ENCODE measurements at regions not wholly inside any gene's neighbourhood (a gene's known extent, or its start where the extent isn't known, plus 50 kb on each side); places are given as distances from the start of the nearest gene placed in this dataset.

DNA sequence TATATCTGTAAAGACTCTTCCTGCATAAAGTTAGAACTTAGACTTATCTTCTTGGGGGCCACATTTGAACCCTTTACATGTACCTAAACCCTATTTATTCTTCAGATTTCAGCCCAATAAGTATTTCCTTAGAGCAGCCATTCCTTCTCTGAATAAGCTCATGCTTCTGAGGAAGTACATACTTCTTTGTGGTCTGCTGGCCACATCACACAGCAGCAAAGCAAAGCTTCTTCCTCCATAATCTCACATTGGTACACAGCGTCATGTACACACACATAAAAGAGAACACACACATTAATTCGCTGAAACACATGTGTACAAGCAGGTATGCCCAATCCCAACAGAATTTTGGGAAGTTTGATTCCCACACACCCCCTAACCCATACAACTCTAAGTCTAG lies 331.0 kb downstream of the CDH2 start (continued):
- TF ChIP-seq, protein P1, sequence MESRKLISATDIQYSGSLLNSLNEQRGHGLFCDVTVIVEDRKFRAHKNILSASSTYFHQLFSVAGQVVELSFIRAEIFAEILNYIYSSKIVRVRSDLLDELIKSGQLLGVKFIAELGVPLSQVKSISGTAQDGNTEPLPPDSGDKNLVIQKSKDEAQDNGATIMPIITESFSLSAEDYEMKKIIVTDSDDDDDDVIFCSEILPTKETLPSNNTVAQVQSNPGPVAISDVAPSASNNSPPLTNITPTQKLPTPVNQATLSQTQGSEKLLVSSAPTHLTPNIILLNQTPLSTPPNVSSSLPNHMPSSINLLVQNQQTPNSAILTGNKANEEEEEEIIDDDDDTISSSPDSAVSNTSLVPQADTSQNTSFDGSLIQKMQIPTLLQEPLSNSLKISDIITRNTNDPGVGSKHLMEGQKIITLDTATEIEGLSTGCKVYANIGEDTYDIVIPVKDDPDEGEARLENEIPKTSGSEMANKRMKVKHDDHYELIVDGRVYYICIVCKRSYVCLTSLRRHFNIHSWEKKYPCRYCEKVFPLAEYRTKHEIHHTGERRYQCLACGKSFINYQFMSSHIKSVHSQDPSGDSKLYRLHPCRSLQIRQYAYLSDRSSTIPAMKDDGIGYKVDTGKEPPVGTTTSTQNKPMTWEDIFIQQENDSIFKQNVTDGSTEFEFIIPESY (IDR thresholded peaks at IDR 0.05; ENCODE audit: extremely low read depth, insufficient replicate concordance, low read length), result no peak
- TF ChIP-seq, protein P2, sequence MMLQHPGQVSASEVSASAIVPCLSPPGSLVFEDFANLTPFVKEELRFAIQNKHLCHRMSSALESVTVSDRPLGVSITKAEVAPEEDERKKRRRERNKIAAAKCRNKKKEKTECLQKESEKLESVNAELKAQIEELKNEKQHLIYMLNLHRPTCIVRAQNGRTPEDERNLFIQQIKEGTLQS (IDR thresholded peaks at IDR 0.05), result no peak
- TF ChIP-seq CEBPB (IDR thresholded peaks at IDR 0.05; ENCODE audit: low read depth), result no peak

DNA sequence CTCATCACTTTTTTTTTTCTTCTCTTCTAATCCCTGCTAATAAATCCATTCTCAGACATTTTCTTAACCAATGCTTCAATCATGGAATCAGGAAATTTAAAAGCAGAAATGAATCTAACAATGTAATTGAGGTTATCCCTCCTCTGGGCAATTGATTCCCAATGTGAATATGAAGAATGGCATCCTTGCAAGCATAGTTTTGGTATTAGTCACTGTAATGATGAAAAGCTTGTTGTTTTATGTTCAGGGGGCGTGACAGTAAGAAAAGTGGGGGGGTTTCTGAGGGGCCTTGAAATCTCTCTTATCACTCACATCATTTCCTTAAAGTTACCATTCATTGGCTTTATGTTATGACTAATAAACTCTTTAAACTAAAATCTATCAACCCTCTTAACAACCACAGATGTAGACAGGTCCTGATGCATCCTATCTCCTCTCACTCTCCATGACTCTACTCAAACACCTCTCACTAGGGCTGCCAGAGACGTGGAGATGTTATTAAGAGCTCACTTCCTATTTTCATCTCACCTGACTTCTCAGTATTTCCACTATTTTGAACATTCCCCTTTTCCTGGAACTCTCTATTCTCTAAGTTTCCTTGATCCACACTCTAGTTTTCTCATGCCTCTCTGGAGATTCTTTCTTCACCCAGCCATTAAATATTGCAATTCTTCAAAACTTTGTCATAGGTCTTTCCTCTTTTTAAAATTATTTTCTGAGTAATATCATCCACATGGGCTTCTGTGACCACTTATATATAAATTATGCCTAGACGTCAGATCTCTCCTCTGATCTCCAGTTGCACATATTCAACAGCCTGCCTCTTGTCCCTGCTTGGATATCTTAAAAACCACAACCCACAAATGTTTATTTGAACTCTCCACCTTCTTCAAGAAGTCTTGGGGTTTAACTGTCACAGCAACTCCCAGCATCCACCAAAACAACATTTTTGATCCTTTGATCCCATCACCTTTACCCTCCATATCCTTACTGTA lies 332.9 kb downstream of the CDH2 start:
- no peaks in the 10 kb centered on the region for H3K27me3 ChIP-seq (ENCODE audit: insufficient read depth, low read length)
- peak overlapping the region; percentile 36 for H3K4me2 ChIP-seq (ENCODE audit: low read length)
- peaks cover 7 to 29% of the 10 kb centered on the region in 2 experiments; a peak in 3 of 4 replicates for H3K4me1 ChIP-seq (ENCODE audit: control insufficient read depth in 1 of 2, insufficient read depth in 2 of 2, low read length in 2 of 2)
- TF ChIP-seq CEBPB (IDR thresholded peaks at IDR 0.05; ENCODE audit: low read depth) (no peak), FOSL1 (IDR thresholded peaks at IDR 0.05; ENCODE audit: low read depth) (peak; percentile 47), JUND (IDR thresholded peaks at IDR 0.05) (peak; percentile 26)
- ChIA-PET CTCF (no interaction called here), RAD21 (ENCODE audit: low non-redundant PET in 1 of 2, low total read pairs in 2 of 2, uncharacterized antibody in 2 of 2, unreplicated experiment in 2 of 2) (no interaction called here), POLR2A (no interaction called here)
- no peaks in the 10 kb centered on the region for H3K79me2 ChIP-seq (ENCODE audit: insufficient read depth, low read length)
- no peak for DNase-seq (ENCODE audit: low read depth, low spot score)
- H3K36me3 ChIP-seq (ENCODE audit: control insufficient read depth in 1 of 2, insufficient read depth in 2 of 2, low read length in 2 of 2), result no peaks in the 10 kb centered on the region
- no TSS peak for BruUV-seq (replicated peaks)
- no peak overlapping the region for H3K27ac ChIP-seq (ENCODE audit: low read depth, low read length)
- no peaks in the 10 kb centered on the region; a peak in 1 of 4 replicates for H3K9me3 ChIP-seq (ENCODE audit: control insufficient read depth in 1 of 2, insufficient read depth in 1 of 2, low read depth in 1 of 2, low read length in 2 of 2)
- no peak overlapping the region for H3K4me3 ChIP-seq (replicated peaks in 1 of 2; ENCODE audit: low read depth in 1 of 2, low read length in 2 of 2)
- no peaks in the 10 kb centered on the region for H4K20me1 ChIP-seq (ENCODE audit: insufficient read depth)
- H3K9me2 ChIP-seq (ENCODE audit: insufficient read depth), result no peaks in the 10 kb centered on the region
- no peak overlapping the region for H2AFZ ChIP-seq (ENCODE audit: low read depth, low read length, poor library complexity, severe bottlenecking)
- intact Hi-C loops (cut with micrococcal nuclease), result no loop called here
- ATAC-seq, result peak; percentile 60; the same call in 1 of the 2 replicates
- no peak overlapping the region for H3K9ac ChIP-seq (ENCODE audit: low read length)

Data from HCT116 (cell line).